ENCODE measurements at regions not wholly inside any gene's neighbourhood (a gene's known extent, or its start where the extent isn't known, plus 50 kb on each side); places are given as distances from the start of the nearest gene placed in this dataset.

GRCh38 chr12:22900401-22900800 is 275.4 kb downstream of the ETNK1 start:
- no peak for DNase-seq (ENCODE audit: low read depth)

- no peak for DNase-seq (ENCODE audit: low read depth)
Observed at GRCh38 chr12:22904485-22904884, 279.5 kb downstream of the ETNK1 start.

GRCh38 chr12:22916241-22916640 is 291.3 kb downstream of the ETNK1 start:
- no peak for DNase-seq (ENCODE audit: low read depth)

- no peak for DNase-seq (ENCODE audit: low read depth)
Observed at GRCh38 chr12:22916815-22917214, 291.8 kb downstream of the ETNK1 start.

GRCh38 chr12:22919883-22920282 is 294.9 kb downstream of the ETNK1 start:
- no peak for DNase-seq (ENCODE audit: low read depth)

GRCh38 chr12:22923768-22924167 is 298.8 kb downstream of the ETNK1 start:
- DNase-seq (ENCODE audit: low read depth), result no peak

GRCh38 chr12:22924391-22924790 is 299.4 kb downstream of the ETNK1 start:
- no peak for DNase-seq (ENCODE audit: low read depth)

GRCh38 chr12:22925623-22926022 is 300.7 kb downstream of the ETNK1 start:
- no peak for DNase-seq (ENCODE audit: low read depth)

GRCh38 chr12:22932431-22932830 is 307.5 kb downstream of the ETNK1 start:
- DNase-seq (ENCODE audit: low read depth), result no peak

GRCh38 chr12:22935090-22935489 is 310.1 kb downstream of the ETNK1 start:
- peak; percentile 18 for DNase-seq (ENCODE audit: low read depth)

GRCh38 chr12:22935501-22935900 is 310.5 kb downstream of the ETNK1 start:
- peak; percentile 43 for DNase-seq (ENCODE audit: low read depth)

GRCh38 chr12:22938323-22938722 is 313.4 kb downstream of the ETNK1 start:
- no peak for DNase-seq (ENCODE audit: low read depth)

- DNase-seq (ENCODE audit: low read depth), result no peak
Observed at GRCh38 chr12:22951206-22951605, 326.2 kb downstream of the ETNK1 start.

GRCh38 chr12:22956690-22957089 is 331.7 kb downstream of the ETNK1 start:
- no peak for DNase-seq (ENCODE audit: low read depth)

- no peak for DNase-seq (ENCODE audit: low read depth)
Observed at GRCh38 chr12:22967171-22967570, 342.2 kb downstream of the ETNK1 start.

GRCh38 chr12:22969521-22969920 is 344.6 kb downstream of the ETNK1 start:
- no peak for DNase-seq (ENCODE audit: low read depth)

GRCh38 chr12:22971247-22971646 is 346.3 kb downstream of the ETNK1 start:
- DNase-seq (ENCODE audit: low read depth), result peak; percentile 6

GRCh38 chr12:22971701-22972191 is 346.8 kb downstream of the ETNK1 start:
- peak; percentile 17 for DNase-seq (ENCODE audit: low read depth)

- peak; percentile 80 for DNase-seq (ENCODE audit: low read depth)
Observed at GRCh38 chr12:22974865-22975264, 349.9 kb downstream of the ETNK1 start.

GRCh38 chr12:22978962-22979361 is 354.0 kb downstream of the ETNK1 start:
- DNase-seq (ENCODE audit: low read depth), result peak; percentile 93

- DNase-seq (ENCODE audit: low read depth), result no peak
Observed at GRCh38 chr12:22979854-22980469, 355.0 kb downstream of the ETNK1 start.

- peak; percentile 6 for DNase-seq (ENCODE audit: low read depth)
Observed at GRCh38 chr12:22981711-22982110, 356.7 kb downstream of the ETNK1 start.

GRCh38 chr12:22982635-22983034 is 357.7 kb downstream of the ETNK1 start:
- no peak for DNase-seq (ENCODE audit: low read depth)

GRCh38 chr12:22986997-22987396 is 362.0 kb downstream of the ETNK1 start:
- no peak for DNase-seq (ENCODE audit: low read depth)

Measured in RPMI7951 (cell line).